ENCODE measurements at regions not wholly inside any gene's neighbourhood (a gene's known extent, or its start where the extent isn't known, plus 50 kb on each side); places are given as distances from the start of the nearest gene placed in this dataset.

DNA sequence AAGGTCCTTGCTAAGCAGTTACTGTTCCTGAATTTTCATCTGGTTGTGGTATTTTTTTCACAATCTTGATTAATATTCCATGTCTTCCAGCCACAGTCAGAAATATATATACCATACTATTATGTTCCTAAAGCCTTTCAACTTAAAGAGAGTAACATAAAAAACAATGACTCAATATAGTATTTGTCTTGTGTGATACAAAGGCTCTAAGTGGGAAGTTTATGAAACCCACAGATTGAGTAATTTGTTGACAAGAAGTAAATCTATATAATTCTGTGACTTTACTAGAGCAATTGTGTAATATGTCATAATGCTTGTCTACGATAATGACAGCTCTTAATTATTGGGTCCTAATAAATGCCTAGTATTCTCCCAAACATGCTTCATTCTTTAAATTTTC, 509.4 kb downstream of the ISL1 start (continued):
- no peak for TF ChIP-seq ZNF248 (tag by site-specific recombination; IDR thresholded peaks at IDR 0.05)
- TF ChIP-seq ZNF148 (tag by site-specific recombination; IDR thresholded peaks at IDR 0.05; ENCODE audit: borderline replicate concordance), result no peak
- no peak for TF ChIP-seq ZNF626 (tag by site-specific recombination; IDR thresholded peaks at IDR 0.05)

- Histone ChIP-seq H3K9me3 (ENCODE audit: control insufficient read depth, insufficient read depth, low read depth, low read length) (no peaks in the 10 kb centered on the region), H3K36me3 (ENCODE audit: control insufficient read depth in 2 of 2, insufficient read depth in 1 of 2, low read length in 2 of 2) (no peaks in the 10 kb centered on the region), H3K4me3 (ENCODE audit: low read depth, low read length) (no peak overlapping the region), H3K4me1 (ENCODE audit: control insufficient read depth, insufficient read depth, low read length) (no peaks in the 10 kb centered on the region), H3K27ac (ENCODE audit: extremely low read depth, low read depth, low read length) (no peak overlapping the region)
- ChIA-PET POLR2A (no interaction called here), CTCF (no interaction called here)
- TF ChIP-seq ZNF37A (tag by site-specific recombination; IDR thresholded peaks at IDR 0.05), result no peak
- TF ChIP-seq ZNF426 (tag by site-specific recombination; IDR thresholded peaks at IDR 0.05), result no peak
- no peak for TF ChIP-seq ZNF785 (tag by site-specific recombination; IDR thresholded peaks at IDR 0.05)
- no peak for TF ChIP-seq ZNF610 (tag by site-specific recombination; IDR thresholded peaks at IDR 0.05; ENCODE audit: borderline replicate concordance)
- TF ChIP-seq ZNF791 (tag by site-specific recombination; IDR thresholded peaks at IDR 0.05), result no peak
- TF ChIP-seq ZNF341 (tag by site-specific recombination; IDR thresholded peaks at IDR 0.05; ENCODE audit: low read depth), result no peak
- no peak for TF ChIP-seq ZNF670 (tag by site-specific recombination; IDR thresholded peaks at IDR 0.05; ENCODE audit: low read depth)
- no peak for TF ChIP-seq ZXDB (tag by site-specific recombination; IDR thresholded peaks at IDR 0.05)
- no peak for TF ChIP-seq ZNF10 (tag by site-specific recombination; IDR thresholded peaks at IDR 0.05)
Observed at GRCh38 chr5:51895834-51896233, 512.6 kb downstream of the ISL1 start.

DNA sequence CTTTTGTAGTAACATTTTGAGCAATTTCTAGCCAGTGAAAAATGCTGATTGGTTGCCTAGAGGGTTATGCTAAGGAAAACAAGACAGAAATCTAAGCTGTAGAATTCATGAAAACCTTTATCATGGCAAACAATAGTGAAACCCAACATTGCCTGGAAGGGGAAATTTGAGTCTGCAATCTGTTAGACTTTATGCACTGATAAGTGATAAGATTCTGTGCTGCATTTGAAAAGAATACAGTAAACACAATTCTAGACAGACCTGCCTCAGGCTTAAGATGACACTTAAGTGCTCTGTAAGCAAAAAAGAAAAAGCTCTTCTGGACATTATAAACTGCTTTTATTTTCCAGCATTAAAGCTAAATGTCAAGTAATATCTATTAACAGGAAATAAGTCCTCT, 519.3 kb downstream of the ISL1 start:
- no peak overlapping the region for H3K27ac ChIP-seq (ENCODE audit: extremely low read depth, low read depth, low read length)
- TF ChIP-seq BCL11B (tag by site-specific recombination; IDR thresholded peaks at IDR 0.05; ENCODE audit: low read depth) (no peak), ZNF549 (tag by site-specific recombination; IDR thresholded peaks at IDR 0.05) (0 out of 2 replicates have a peak, but pooled peaks have one; percentile 21)
- ChIA-PET CTCF (no interaction called here), POLR2A (no interaction called here)
- no peaks in the 10 kb centered on the region for H3K36me3 ChIP-seq (ENCODE audit: control insufficient read depth in 2 of 2, insufficient read depth in 1 of 2, low read length in 2 of 2)
- peaks cover 11% of the 10 kb centered on the region for H3K4me1 ChIP-seq (ENCODE audit: control insufficient read depth, insufficient read depth, low read length)
- no peak overlapping the region for H3K4me3 ChIP-seq (ENCODE audit: low read depth, low read length)
- H3K9me3 ChIP-seq (ENCODE audit: control insufficient read depth, insufficient read depth, low read depth, low read length), result no peaks in the 10 kb centered on the region

DNA sequence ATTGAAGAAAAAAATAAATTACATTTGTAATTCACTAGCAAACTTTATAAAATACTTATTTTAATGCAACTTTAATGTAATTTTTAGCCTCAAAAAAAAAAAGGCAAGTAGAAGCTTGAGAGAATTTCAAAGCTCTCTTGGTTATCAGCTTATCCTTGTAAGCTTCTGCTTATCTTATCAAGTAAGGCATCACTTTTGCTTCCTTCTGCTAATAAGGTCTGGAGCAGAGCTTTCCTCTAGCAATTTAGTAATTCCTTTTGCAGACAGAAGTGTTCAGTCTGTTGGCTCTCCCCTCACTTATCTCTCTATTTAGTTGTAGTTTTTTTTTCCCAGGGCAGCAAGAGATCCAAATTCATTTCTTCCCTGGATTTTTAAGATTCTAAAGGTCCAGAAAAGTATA, 525.0 kb downstream of the ISL1 start:
- POLR2A ChIA-PET, result no interaction called here
- Histone ChIP-seq H3K9me3 (ENCODE audit: control insufficient read depth, insufficient read depth, low read depth, low read length) (no peaks in the 10 kb centered on the region), H3K4me3 (ENCODE audit: low read depth, low read length) (no peak overlapping the region), H3K36me3 (ENCODE audit: control insufficient read depth in 2 of 2, insufficient read depth in 1 of 2, low read length in 2 of 2) (no peaks in the 10 kb centered on the region), H3K4me1 (ENCODE audit: control insufficient read depth, insufficient read depth, low read length) (peaks cover 1% of the 10 kb centered on the region; the same call in 1 of the 2 replicates), H3K27ac (ENCODE audit: extremely low read depth, low read depth, low read length) (no peak overlapping the region)
- TF ChIP-seq ZNF214 (tag by site-specific recombination; IDR thresholded peaks at IDR 0.05; ENCODE audit: borderline replicate concordance) (no peak), ZNF350 (tag by site-specific recombination; IDR thresholded peaks at IDR 0.05) (no peak)
- CTCF ChIA-PET, result interaction anchor here (0.5 to 0.7 kb wide), 3 partner anchors 45 to 523 kb away, joined by 3 read pairs; no protein-coding TSS in a partner anchor

Data from HEK293 (cell line).